ENCODE measurements at regions not wholly inside any gene's neighbourhood (a gene's known extent, or its start where the extent isn't known, plus 50 kb on each side); places are given as distances from the start of the nearest gene placed in this dataset.

DNA sequence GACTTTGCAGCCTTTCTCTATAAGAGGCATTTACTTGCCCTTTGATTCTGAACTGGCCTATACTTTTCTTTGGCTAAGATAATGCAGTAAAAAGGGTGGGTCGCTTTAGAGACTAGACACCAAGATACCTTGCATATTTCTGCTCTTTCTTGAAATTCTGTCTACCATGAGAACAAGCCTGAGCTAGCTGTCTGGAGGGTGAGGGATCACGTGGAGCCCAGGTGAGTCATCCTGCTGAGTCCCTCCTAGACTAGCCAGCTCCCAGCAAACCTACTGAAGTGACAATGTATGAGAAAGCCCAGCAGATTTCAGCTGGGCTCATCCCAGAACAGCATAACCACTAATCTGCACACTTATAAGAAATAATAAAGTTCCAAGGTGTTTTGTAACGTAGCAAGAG is 408.0 kb upstream of the KAZN start:
- H4K20me1 ChIP-seq (ENCODE audit: insufficient read depth, poor library complexity, severe bottlenecking): no peaks in the 10 kb centered on the region
- no peaks in the 10 kb centered on the region for H3K27me3 ChIP-seq
- no peak overlapping the region for H2AFZ ChIP-seq
- TF ChIP-seq EZH2phosphoT487 (IDR thresholded peaks at IDR 0.05; ENCODE audit: low read depth, severe bottlenecking, unreplicated experiment) (no peak), EZH2 (IDR thresholded peaks at IDR 0.05; ENCODE audit: borderline replicate concordance) (no peak)
- TF ChIP-seq, protein P1, sequence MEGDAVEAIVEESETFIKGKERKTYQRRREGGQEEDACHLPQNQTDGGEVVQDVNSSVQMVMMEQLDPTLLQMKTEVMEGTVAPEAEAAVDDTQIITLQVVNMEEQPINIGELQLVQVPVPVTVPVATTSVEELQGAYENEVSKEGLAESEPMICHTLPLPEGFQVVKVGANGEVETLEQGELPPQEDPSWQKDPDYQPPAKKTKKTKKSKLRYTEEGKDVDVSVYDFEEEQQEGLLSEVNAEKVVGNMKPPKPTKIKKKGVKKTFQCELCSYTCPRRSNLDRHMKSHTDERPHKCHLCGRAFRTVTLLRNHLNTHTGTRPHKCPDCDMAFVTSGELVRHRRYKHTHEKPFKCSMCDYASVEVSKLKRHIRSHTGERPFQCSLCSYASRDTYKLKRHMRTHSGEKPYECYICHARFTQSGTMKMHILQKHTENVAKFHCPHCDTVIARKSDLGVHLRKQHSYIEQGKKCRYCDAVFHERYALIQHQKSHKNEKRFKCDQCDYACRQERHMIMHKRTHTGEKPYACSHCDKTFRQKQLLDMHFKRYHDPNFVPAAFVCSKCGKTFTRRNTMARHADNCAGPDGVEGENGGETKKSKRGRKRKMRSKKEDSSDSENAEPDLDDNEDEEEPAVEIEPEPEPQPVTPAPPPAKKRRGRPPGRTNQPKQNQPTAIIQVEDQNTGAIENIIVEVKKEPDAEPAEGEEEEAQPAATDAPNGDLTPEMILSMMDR (IDR thresholded peaks at IDR 0.05; ENCODE audit: poor library complexity): no peak
- peak; percentile 82 for DNase-seq (ENCODE audit: low spot score)
- no peak overlapping the region for H3K4me3 ChIP-seq
- H3K4me2 ChIP-seq: no peak overlapping the region
- 42% methylated on average over 3 of the region's 3 CpGs for WGBS (ENCODE audit: low lambda C conversion rate, missing lambda C conversion rate)
- H3K4me1 ChIP-seq (ENCODE audit: insufficient read depth): no peaks in the 10 kb centered on the region
- H3K9me3 ChIP-seq (ENCODE audit: low read depth): no peaks in the 10 kb centered on the region
- H3K79me2 ChIP-seq: no peaks in the 10 kb centered on the region
- H3K9me2 ChIP-seq (replicated peaks; ENCODE audit: insufficient read depth): no peaks in the 10 kb centered on the region
- H3K27ac ChIP-seq: peak overlapping the region; percentile 61
- no peaks in the 10 kb centered on the region for H3K36me3 ChIP-seq (replicated peaks; ENCODE audit: insufficient read depth, low read depth)

DNA sequence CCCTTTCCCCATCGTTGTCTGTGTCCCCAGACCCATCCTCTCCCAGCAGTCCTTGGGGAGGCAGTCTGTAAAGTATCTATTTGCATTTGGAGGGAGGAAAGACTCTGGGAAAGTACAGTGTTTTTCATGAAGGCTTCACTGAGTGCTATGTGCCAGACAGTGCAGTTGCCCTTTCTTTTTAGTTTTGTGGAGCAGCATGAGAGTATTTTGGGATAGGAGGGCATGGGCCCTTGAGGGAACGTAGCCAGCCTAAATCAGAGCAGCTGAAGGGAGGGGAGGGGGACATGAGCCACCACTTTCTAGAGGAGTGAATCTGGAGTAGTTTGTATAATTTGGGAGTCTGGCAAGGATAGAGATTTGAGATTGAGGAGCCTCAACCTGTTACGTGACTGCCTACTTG is 404.0 kb upstream of the KAZN start:
- Histone ChIP-seq H3K27ac (no peak overlapping the region), H3K79me2 (no peaks in the 10 kb centered on the region), H4K20me1 (ENCODE audit: insufficient read depth, poor library complexity, severe bottlenecking) (no peaks in the 10 kb centered on the region), H3K9me3 (ENCODE audit: low read depth) (no peaks in the 10 kb centered on the region), H3K4me2 (no peak overlapping the region), H3K4me1 (ENCODE audit: insufficient read depth) (no peaks in the 10 kb centered on the region), H2AFZ (no peak overlapping the region), H3K9me2 (replicated peaks; ENCODE audit: insufficient read depth) (no peaks in the 10 kb centered on the region), H3K36me3 (replicated peaks; ENCODE audit: insufficient read depth, low read depth) (no peaks in the 10 kb centered on the region), H3K4me3 (no peak overlapping the region), H3K27me3 (no peaks in the 10 kb centered on the region)
- TF ChIP-seq EZH2 (IDR thresholded peaks at IDR 0.05; ENCODE audit: borderline replicate concordance): no peak
- TF ChIP-seq, protein P1 (IDR thresholded peaks at IDR 0.05; ENCODE audit: poor library complexity): no peak
- TF ChIP-seq EZH2phosphoT487 (IDR thresholded peaks at IDR 0.05; ENCODE audit: low read depth, severe bottlenecking, unreplicated experiment): no peak
- DNase-seq (ENCODE audit: low spot score): no peak
- WGBS (ENCODE audit: low lambda C conversion rate, missing lambda C conversion rate): 85% methylated on average over 3 of the region's 3 CpGs

DNA sequence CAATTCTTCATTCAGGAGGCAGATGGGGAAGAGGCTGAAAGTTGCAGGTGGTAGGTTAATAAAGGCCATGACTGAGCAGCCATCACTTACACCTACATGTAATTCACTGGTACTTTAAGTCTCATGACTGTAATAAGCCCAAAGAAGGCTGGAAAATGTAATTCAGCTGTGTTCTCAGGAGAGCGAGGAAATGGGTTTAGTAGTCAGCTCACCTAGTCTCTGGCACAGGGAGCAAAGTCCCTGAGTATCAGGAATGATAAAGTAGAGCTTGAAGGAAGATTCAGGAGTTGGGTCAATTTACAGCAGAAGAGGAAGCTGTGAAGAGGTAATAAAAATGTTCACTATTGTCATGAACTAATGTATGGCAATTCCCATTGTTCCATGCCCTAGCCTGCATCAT is 393.4 kb upstream of the KAZN start:
- Histone ChIP-seq H3K27ac (no peak overlapping the region), H3K4me1 (ENCODE audit: insufficient read depth) (no peaks in the 10 kb centered on the region), H3K4me2 (no peak overlapping the region), H3K4me3 (no peak overlapping the region), H3K27me3 (no peaks in the 10 kb centered on the region), H3K9me3 (ENCODE audit: low read depth) (no peaks in the 10 kb centered on the region), H3K9me2 (replicated peaks; ENCODE audit: insufficient read depth) (no peaks in the 10 kb centered on the region), H2AFZ (no peak overlapping the region), H3K36me3 (replicated peaks; ENCODE audit: insufficient read depth, low read depth) (no peaks in the 10 kb centered on the region), H4K20me1 (ENCODE audit: insufficient read depth, poor library complexity, severe bottlenecking) (no peaks in the 10 kb centered on the region), H3K79me2 (no peaks in the 10 kb centered on the region)
- peak; percentile 10 for DNase-seq (ENCODE audit: low spot score)
- 86% methylated on average over 1 of the region's 1 CpG for WGBS (ENCODE audit: low lambda C conversion rate, missing lambda C conversion rate)
- TF ChIP-seq EZH2 (IDR thresholded peaks at IDR 0.05; ENCODE audit: borderline replicate concordance) (no peak), EZH2phosphoT487 (IDR thresholded peaks at IDR 0.05; ENCODE audit: low read depth, severe bottlenecking, unreplicated experiment) (no peak)
- TF ChIP-seq, protein P1 (IDR thresholded peaks at IDR 0.05; ENCODE audit: poor library complexity): no peak

DNA sequence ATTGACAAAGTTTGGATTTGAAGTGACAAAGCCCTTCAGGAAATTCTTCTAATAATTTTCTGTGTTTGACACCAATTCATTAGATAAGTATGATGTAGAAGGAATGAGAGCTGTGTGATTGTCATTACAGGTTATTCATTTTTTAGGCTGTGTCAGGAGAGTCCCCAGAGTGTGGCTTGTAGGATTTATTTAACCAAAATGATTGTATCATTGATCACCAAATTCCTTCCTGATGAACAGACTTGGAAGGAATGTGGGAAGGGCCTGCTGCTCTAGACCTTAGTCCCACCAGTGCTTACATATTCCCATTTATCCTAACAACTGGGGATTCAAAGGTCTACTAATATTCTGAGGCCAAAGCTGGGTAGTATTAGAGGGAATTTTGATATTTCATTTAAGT is 383.3 kb upstream of the KAZN start:
- Histone ChIP-seq H3K9me2 (replicated peaks; ENCODE audit: insufficient read depth) (no peaks in the 10 kb centered on the region), H3K36me3 (replicated peaks; ENCODE audit: insufficient read depth, low read depth) (no peaks in the 10 kb centered on the region), H2AFZ (no peak overlapping the region), H3K27ac (no peak overlapping the region), H4K20me1 (ENCODE audit: insufficient read depth, poor library complexity, severe bottlenecking) (no peaks in the 10 kb centered on the region), H3K4me3 (no peak overlapping the region), H3K27me3 (no peaks in the 10 kb centered on the region), H3K79me2 (no peaks in the 10 kb centered on the region), H3K4me2 (no peak overlapping the region), H3K4me1 (ENCODE audit: insufficient read depth) (no peaks in the 10 kb centered on the region), H3K9me3 (ENCODE audit: low read depth) (no peaks in the 10 kb centered on the region)
- no peak for TF ChIP-seq EZH2 (IDR thresholded peaks at IDR 0.05; ENCODE audit: borderline replicate concordance)
- TF ChIP-seq, protein P1 (IDR thresholded peaks at IDR 0.05; ENCODE audit: poor library complexity): no peak
- TF ChIP-seq EZH2phosphoT487 (IDR thresholded peaks at IDR 0.05; ENCODE audit: low read depth, severe bottlenecking, unreplicated experiment): no peak
- no peak for DNase-seq (ENCODE audit: low spot score)

Data from hepatocyte (in vitro differentiated cells).